ENCODE measurements at regions not wholly inside any gene's neighbourhood (a gene's known extent, or its start where the extent isn't known, plus 50 kb on each side); places are given as distances from the start of the nearest gene placed in this dataset.

DNA sequence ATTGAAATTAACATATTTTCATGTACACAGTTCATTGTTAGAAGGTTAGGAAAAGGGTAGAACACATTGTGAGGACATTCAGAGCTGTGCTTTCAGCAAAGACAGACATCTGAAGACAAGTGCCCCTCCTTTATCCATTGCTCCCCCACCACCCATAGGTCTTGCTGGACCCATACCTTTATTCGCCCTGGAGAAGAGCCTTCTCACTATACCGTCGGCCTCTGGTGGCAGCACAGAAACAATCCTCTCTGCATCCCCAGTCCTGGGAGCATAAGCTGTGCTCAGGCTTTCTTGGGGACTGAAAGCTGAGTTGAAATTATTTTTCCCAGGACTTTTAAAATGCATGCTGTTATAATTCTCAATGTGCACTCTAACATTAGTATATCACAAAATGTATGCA lies 372.3 kb downstream of the EPHA7 start:
- no peaks in the 10 kb centered on the region for H4K20me1 ChIP-seq (ENCODE audit: control insufficient read depth, insufficient read depth)
- no peak for TF ChIP-seq WRNIP1 (IDR thresholded peaks at IDR 0.05; ENCODE audit: borderline replicate concordance, low read depth, low read length)
- TF ChIP-seq SP1 (IDR thresholded peaks at IDR 0.05; ENCODE audit: low read depth, low read length), result no peak
- no peak for TF ChIP-seq POLR2AphosphoS5 (IDR thresholded peaks at IDR 0.05; ENCODE audit: low read length)
- TF ChIP-seq FOXM1 (IDR thresholded peaks at IDR 0.05; ENCODE audit: low read depth, low read length), result no peak
- TF ChIP-seq ZNF207 (IDR thresholded peaks at IDR 0.05; ENCODE audit: borderline replicate concordance), result no peak
- TF ChIP-seq, protein P1, sequence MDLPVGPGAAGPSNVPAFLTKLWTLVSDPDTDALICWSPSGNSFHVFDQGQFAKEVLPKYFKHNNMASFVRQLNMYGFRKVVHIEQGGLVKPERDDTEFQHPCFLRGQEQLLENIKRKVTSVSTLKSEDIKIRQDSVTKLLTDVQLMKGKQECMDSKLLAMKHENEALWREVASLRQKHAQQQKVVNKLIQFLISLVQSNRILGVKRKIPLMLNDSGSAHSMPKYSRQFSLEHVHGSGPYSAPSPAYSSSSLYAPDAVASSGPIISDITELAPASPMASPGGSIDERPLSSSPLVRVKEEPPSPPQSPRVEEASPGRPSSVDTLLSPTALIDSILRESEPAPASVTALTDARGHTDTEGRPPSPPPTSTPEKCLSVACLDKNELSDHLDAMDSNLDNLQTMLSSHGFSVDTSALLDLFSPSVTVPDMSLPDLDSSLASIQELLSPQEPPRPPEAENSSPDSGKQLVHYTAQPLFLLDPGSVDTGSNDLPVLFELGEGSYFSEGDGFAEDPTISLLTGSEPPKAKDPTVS (IDR thresholded peaks at IDR 0.05; ENCODE audit: low read depth, low read length), result no peak
- no peaks in the 10 kb centered on the region for H3K27me3 ChIP-seq (replicated peaks in 1 of 2; ENCODE audit: control insufficient read depth in 2 of 2, insufficient read depth in 2 of 2, low read length in 1 of 2)
- RAD21 ChIA-PET (ENCODE audit: unreplicated experiment), result interaction anchor here (1.3 kb wide), 1 partner anchor 9 kb away, joined by 3 read pairs; no protein-coding TSS in a partner anchor
- no peak overlapping the region for H3K27ac ChIP-seq (ENCODE audit: control insufficient read depth, insufficient read depth)
- no peak for FAIRE-seq
- H3K9ac ChIP-seq (ENCODE audit: control insufficient read depth, insufficient read depth, low read length), result no peak overlapping the region
- no peaks in the 10 kb centered on the region for H3K36me3 ChIP-seq (ENCODE audit: control insufficient read depth in 2 of 2, insufficient read depth in 2 of 2, low read length in 1 of 2)
- 24% methylated on average over 3 of the region's 3 CpGs for WGBS (ENCODE audit: insufficient coverage, insufficient replicate concordance, low lambda C conversion rate, missing lambda C conversion rate)
- no peak for ATAC-seq
- CTCF ChIA-PET, result interaction anchor here (0.7 to 1.4 kb wide), 2 partner anchors 10 to 376 kb away, joined by 3 to 4 read pairs; no protein-coding TSS in a partner anchor
- no peaks in the 10 kb centered on the region for H3K9me3 ChIP-seq (replicated peaks; ENCODE audit: control insufficient read depth, insufficient read depth, low read length)
- SMC1A ChIA-PET (ENCODE audit: uncharacterized antibody, unreplicated experiment), result interaction anchor here (1.2 kb wide), 1 partner anchor 101 kb away, joined by 3 read pairs; no protein-coding TSS in a partner anchor
- H3K4me1 ChIP-seq (ENCODE audit: control insufficient read depth, insufficient read depth, low read length), result no peaks in the 10 kb centered on the region
- H3K79me2 ChIP-seq (ENCODE audit: control insufficient read depth, insufficient read depth, low read length), result no peaks in the 10 kb centered on the region
- no peak overlapping the region for H2AFZ ChIP-seq (ENCODE audit: control insufficient read depth, low read depth, low read length)
- BruUV-seq (replicated peaks), result no TSS peak
- no peak for DNase-seq (ENCODE audit: low read depth, low spot score)
- H3K4me2 ChIP-seq (ENCODE audit: control insufficient read depth, insufficient read depth), result no peak overlapping the region
- H3K4me3 ChIP-seq, result no peak overlapping the region
- in situ Hi-C loops (cut with MboI), result no loop called here
- POLR2A ChIA-PET, result no interaction called here
- intact Hi-C loops (cut with micrococcal nuclease; ENCODE audit: unreplicated experiment), result no loop called here

DNA sequence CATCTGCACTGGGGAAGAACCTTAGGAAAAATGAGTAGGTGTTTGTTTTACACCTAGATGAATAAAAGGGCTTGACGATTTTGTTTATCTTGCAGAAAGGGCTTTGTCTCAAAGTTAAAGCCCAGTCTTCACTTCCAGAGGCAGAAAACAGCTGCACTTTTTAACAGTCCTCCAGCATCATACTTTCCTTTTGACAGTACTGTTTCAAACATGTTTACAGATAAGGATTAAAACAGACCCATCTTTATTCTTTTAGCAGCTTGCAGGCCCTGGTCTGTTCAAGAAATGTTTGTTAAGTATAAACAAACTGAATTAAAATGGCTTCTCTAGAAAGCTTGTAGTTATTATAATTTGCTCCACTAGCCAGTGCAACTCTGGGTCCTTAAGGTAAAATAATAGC lies 374.2 kb downstream of the EPHA7 start:
- BruUV-seq (replicated peaks), result no TSS peak
- WGBS (ENCODE audit: insufficient coverage, insufficient replicate concordance, low lambda C conversion rate, missing lambda C conversion rate), result 30% methylated on average over 1 of the region's 1 CpG
- Histone ChIP-seq H4K20me1 (ENCODE audit: control insufficient read depth, insufficient read depth) (no peaks in the 10 kb centered on the region), H3K4me3 (no peak overlapping the region), H3K27me3 (replicated peaks in 1 of 2; ENCODE audit: control insufficient read depth in 2 of 2, insufficient read depth in 2 of 2, low read length in 1 of 2) (no peaks in the 10 kb centered on the region), H3K4me2 (ENCODE audit: control insufficient read depth, insufficient read depth) (no peak overlapping the region), H3K4me1 (ENCODE audit: control insufficient read depth, insufficient read depth, low read length) (no peaks in the 10 kb centered on the region), H3K27ac (ENCODE audit: control insufficient read depth, insufficient read depth) (no peak overlapping the region), H2AFZ (ENCODE audit: control insufficient read depth, low read depth, low read length) (no peak overlapping the region), H3K9ac (ENCODE audit: control insufficient read depth, insufficient read depth, low read length) (no peak overlapping the region), H3K79me2 (ENCODE audit: control insufficient read depth, insufficient read depth, low read length) (no peaks in the 10 kb centered on the region), H3K36me3 (ENCODE audit: control insufficient read depth in 2 of 2, insufficient read depth in 2 of 2, low read length in 1 of 2) (no peaks in the 10 kb centered on the region), H3K9me3 (replicated peaks; ENCODE audit: control insufficient read depth, insufficient read depth, low read length) (no peaks in the 10 kb centered on the region)
- in situ Hi-C loops (cut with MboI), result no loop called here
- ChIA-PET RAD21 (ENCODE audit: unreplicated experiment) (no interaction called here), CTCF (interaction anchor here (0.5 kb wide), 1 partner anchor 12 kb away, joined by 3 read pairs; no protein-coding TSS in a partner anchor), SMC1A (ENCODE audit: uncharacterized antibody, unreplicated experiment) (no interaction called here), POLR2A (no interaction called here)
- intact Hi-C loops (cut with micrococcal nuclease; ENCODE audit: unreplicated experiment), result no loop called here
- DNase-seq (ENCODE audit: low read depth, low spot score), result no peak
- no peak for ATAC-seq
- FAIRE-seq, result no peak
- TF ChIP-seq YBX1 (IDR thresholded peaks at IDR 0.05) (no peak), NR2C1 (IDR thresholded peaks at IDR 0.05) (no peak), ZSCAN29 (IDR thresholded peaks at IDR 0.05) (no peak), PAX5 (IDR thresholded peaks at IDR 0.05; ENCODE audit: borderline replicate concordance, low read depth, low read length) (no peak), KAT2A (conservative IDR thresholded peaks at IDR 0.05; ENCODE audit: control insufficient read depth, low read depth, low read length) (no peak), NR2F1 (conservative IDR thresholded peaks at IDR 0.05) (no peak)
- TF ChIP-seq, protein P2, sequence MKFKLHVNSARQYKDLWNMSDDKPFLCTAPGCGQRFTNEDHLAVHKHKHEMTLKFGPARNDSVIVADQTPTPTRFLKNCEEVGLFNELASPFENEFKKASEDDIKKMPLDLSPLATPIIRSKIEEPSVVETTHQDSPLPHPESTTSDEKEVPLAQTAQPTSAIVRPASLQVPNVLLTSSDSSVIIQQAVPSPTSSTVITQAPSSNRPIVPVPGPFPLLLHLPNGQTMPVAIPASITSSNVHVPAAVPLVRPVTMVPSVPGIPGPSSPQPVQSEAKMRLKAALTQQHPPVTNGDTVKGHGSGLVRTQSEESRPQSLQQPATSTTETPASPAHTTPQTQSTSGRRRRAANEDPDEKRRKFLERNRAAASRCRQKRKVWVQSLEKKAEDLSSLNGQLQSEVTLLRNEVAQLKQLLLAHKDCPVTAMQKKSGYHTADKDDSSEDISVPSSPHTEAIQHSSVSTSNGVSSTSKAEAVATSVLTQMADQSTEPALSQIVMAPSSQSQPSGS (IDR thresholded peaks at IDR 0.05; ENCODE audit: low read length), result no peak
- TF ChIP-seq, protein P3, sequence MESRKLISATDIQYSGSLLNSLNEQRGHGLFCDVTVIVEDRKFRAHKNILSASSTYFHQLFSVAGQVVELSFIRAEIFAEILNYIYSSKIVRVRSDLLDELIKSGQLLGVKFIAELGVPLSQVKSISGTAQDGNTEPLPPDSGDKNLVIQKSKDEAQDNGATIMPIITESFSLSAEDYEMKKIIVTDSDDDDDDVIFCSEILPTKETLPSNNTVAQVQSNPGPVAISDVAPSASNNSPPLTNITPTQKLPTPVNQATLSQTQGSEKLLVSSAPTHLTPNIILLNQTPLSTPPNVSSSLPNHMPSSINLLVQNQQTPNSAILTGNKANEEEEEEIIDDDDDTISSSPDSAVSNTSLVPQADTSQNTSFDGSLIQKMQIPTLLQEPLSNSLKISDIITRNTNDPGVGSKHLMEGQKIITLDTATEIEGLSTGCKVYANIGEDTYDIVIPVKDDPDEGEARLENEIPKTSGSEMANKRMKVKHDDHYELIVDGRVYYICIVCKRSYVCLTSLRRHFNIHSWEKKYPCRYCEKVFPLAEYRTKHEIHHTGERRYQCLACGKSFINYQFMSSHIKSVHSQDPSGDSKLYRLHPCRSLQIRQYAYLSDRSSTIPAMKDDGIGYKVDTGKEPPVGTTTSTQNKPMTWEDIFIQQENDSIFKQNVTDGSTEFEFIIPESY (IDR thresholded peaks at IDR 0.05), result no peak

Measured in GM12878 (cell line).